GM19240 (cell line): ENCODE measurements at regions not wholly inside any gene's neighbourhood (a gene's known extent, or its start where the extent isn't known, plus 50 kb on each side); places are given as distances from the start of the nearest gene placed in this dataset.

Experiments used
- DNase-seq: peaks from one replicate; pipeline ENCODE4 v3.0.0; 2011; ENCODE audit warnings: low spot score; ENCODE audit not compliant: insufficient read length

- DNase-seq, result no peak
These were observed 122.2 kb downstream of the ZNF518B start for GRCh38 chr4:10335050-10335449.

DNA sequence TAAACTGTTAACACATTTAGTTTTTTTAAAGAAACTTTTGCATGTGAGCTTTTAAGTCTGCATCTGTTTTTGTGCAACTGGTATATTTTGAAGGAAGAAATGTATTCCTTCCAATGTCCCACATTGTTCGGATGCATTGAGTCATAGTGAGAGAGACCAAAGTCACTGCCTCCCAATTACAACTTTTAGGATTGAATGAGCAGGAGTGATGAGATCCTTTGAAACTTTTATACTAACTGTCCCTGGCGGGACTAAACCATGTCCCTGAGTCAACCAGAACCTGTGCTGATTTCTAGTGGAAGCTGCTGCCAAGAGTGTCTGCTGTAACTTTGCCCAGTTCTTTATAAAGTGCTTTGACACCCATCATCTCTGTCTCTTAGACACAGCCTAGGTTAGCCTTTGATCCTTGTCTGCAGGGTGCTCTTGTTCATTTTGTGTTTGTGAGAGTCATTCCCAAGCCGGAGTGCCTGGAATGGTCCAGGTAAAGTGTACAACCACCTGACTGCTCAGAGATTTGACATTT, 122.7 kb downstream of the ZNF518B start:
- DNase-seq, result no peak

DNA sequence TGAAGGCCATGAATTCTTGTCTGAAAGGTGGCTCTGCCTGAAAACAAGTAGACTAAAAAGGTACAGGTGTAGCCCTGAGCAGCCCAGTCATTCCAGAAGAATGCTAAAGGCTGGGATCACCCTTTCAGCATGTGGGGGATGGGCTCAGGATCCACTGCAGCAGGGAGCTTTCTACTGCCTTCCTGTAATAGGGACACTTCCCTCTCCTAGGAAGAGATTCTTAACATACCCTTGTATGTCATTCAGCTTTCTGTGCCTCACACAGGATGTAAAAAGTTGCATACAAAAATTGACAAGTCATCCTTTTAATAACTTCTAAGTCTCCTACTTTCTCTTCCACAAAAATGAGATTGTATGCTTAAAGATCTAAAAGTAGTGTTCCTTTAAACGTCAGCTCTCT, 123.3 kb downstream of the ZNF518B start:
- DNase-seq, result no peak

- no peak for DNase-seq
These were observed 131.2 kb downstream of the ZNF518B start for GRCh38 chr4:10326075-10326474.

DNA sequence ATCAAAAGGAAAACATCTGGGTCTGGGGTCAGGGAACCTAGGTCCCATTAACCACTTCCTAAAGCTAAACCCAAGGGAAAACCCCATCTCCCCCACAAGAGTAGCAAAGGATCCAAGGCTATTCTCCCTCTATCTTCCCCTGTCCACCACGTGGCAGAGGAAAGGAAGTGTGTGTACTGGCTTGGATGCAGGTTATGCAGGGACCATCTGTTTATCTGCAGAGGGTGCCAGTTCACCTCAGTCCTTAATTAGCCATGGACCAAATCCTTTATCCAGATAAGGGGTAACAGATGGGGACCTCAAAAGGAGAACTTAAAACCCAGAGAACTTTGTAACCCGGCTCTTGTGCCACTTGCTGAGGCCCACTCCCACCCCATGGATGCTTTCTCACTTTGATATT, 135.3 kb downstream of the ZNF518B start:
- no peak for DNase-seq

GRCh38 chr4:10320130-10320529, 137.1 kb downstream of the ZNF518B start:
- no peak for DNase-seq

GRCh38 chr4:10317345-10317744, 139.9 kb downstream of the ZNF518B start:
- DNase-seq, result no peak

DNA sequence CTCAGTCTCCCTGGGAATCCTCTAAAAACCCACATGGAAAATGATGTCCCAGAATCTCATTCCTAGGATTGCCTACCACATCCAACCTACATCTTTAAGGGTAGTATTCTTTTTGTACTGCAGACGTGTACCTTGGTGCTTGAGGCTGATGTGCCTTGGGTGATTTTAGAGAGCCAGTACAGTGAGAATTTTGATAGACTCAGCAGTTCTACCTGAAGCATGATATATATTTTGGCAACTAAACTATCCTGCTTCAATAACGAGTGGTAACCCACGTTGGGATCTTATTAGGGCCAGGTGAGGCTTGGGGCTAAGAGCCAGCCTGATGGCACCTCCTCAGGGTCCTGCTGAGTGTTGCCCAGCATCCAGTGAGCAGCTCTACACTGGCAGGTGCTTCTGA, 140.4 kb downstream of the ZNF518B start:
- no peak for DNase-seq

GRCh38 chr4:10315638-10316037, 141.6 kb downstream of the ZNF518B start:
- DNase-seq, result no peak

GRCh38 chr4:10312568-10312967, 144.7 kb downstream of the ZNF518B start:
- DNase-seq, result no peak

GRCh38 chr4:10311939-10312338, 145.3 kb downstream of the ZNF518B start:
- no peak for DNase-seq

DNA sequence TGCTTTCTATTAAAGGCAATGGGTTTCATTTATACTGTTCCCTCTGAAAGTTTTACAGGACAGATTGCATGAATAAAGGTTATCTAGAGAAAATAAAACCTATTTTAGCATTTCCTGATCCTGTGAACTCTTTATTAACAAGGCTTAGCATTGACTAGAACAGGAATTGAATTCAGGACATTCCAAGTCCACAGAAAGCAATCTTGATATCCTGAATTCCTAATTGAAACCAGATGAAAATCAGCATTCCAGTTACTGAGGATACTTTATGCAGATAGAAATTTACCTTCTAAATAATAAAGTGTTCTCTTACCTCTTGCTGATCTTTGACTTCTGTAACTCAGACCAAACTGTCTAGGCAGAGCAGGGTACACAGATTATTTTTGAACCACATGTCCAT, 151.4 kb downstream of the ZNF518B start:
- DNase-seq, result no peak

DNA sequence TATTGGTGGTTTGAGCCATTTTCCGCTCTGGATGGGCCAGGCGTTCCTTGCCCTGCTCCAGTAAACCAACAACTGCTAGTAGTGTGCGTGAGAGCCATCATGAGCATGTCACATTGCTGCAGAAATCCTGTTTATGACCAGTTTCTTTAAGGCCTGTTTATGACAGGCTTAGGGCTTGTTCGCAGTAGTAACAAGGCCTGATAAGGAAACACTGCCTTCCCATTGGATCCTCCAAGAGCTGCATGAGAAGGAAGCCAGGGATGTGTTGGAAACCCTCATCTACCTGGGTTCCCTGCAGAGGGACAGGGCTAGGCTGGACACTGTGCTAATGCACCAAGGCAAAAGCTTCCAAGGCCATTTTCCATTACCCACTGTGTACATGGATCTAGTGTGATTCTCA, 153.9 kb downstream of the ZNF518B start:
- DNase-seq, result no peak

DNA sequence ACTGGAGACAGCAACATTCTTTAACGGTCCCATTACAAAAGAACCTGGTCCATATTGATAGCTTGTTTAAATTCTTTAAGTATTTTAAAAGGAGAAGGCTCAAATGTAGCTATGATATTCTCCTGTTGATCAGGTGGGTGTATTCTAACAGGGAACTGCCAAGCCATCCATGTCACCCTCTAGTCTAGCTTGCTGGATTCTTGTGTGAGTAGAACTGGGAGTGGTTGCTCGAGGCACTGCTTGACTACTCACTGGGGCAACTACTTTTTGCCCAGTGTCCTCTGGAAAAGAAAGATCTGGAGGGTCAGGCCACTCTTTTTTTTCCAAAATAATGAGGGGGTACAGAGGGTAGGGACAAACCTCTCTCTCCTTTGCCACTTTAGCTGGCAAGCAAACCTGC, 155.1 kb downstream of the ZNF518B start:
- DNase-seq, result no peak

DNA sequence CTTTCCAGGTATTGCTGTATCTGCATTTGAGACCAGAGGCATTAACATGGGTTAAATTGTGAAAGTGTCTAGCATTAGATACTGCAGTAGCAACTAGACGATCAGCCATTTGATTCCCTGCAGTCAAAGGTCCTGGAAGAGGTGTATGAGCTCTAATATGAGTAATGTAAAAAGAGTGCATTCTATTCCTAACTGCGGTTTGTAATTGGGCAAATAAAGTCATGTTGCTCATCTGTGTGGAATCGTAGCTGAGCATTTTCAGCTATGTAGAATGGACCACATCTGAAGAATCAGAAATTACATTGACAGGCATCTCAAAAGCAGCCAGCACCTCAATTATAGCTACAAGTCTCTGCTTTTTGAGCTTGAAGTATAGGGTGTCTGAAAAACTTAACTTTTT, 157.6 kb downstream of the ZNF518B start:
- no peak for DNase-seq

DNA sequence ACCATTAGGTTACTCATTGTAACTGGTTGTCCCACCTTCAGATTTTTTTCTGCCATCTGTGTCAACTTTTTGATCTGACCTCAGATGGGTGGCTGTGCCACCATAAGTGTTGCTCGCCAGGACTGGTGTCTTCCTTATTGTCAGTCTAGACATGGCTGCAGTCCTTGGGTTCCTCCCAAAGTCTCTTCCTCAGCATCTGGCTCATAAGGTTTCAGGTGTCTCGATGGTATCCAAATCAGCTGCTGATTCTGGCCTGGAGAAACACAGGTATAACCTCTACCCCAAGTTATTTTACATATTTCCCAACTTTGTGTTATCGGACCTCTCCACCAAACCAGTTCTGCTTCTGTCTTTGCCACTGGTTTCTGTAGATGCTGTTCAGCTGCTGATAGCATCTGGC, 158.5 kb downstream of the ZNF518B start:
- no peak for DNase-seq

DNA sequence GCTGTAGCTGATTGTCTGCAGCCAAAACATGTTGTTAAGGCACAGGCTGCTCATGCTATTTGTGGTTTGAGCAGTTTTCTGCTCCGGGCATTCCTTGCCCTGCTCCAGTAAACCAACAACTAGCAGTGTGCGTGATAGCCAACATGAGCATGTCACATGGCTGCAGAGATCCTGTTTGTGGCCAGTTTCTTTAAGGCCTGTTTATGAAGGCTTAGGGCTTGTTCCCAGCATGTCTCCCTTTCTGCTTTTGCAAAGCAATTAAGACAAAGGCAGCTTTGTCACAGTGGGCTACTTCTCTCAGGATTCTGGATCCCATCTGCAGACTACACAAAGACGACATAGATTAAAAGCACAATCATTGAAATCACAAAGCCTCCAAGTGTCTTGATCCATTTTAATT, 160.5 kb downstream of the ZNF518B start:
- DNase-seq, result no peak

- DNase-seq, result no peak
These were observed 161.9 kb downstream of the ZNF518B start for GRCh38 chr4:10295301-10295700.

- DNase-seq, result no peak
These were observed 167.7 kb downstream of the ZNF518B start for GRCh38 chr4:10289538-10289906.

- DNase-seq, result no peak
These were observed 168.2 kb downstream of the ZNF518B start for GRCh38 chr4:10288830-10289537.

- no peak for DNase-seq
These were observed 168.4 kb upstream of the WDR1 start for GRCh38 chr4:10285028-10285427.

GRCh38 chr4:10283761-10284160, 167.2 kb upstream of the WDR1 start:
- DNase-seq, result no peak

GRCh38 chr4:10281996-10282395, 165.4 kb upstream of the WDR1 start:
- DNase-seq, result no peak

GRCh38 chr4:10279261-10279660, 162.7 kb upstream of the WDR1 start:
- no peak for DNase-seq
